Common myeloid progenitor, CD34-positive (primary cell): ENCODE measurements at regions not wholly inside any gene's neighbourhood (a gene's known extent, or its start where the extent isn't known, plus 50 kb on each side); places are given as distances from the start of the nearest gene placed in this dataset.

Experiments
- CTCF ChIA-PET: fragments of 350-600 bp; sonication (Branson Sonifier 250); formaldehyde crosslinking; loops from one replicate; lab custom pipeline; 2021; ENCODE audit warnings: antibody characterized with exemption; lab: Charles Lee
- POLR2A ChIA-PET: fragments of 350-600 bp; sonication (Branson Sonifier 250); formaldehyde crosslinking; loops from one replicate; lab custom pipeline; 2021; ENCODE audit warnings: antibody characterized with exemption; lab: Charles Lee
- DNase-seq, 3 donors: peaks; one replicate each; pipeline versions ENCODE4 v3.0.0 to v3.0.0-alpha.2; 2013
- H3K27ac ChIP-seq, 2 experiments: 1 replicate in 1 of 2; 2 replicates in 1 of 2; pipeline ENCODE4 v1.7.0; 2013; ENCODE audit warnings: inconsistent platforms in 2 of 2, low read length in 2 of 2, mild to moderate bottlenecking in 2 of 2, low read depth in 1 of 2, moderate library complexity in 1 of 2; ENCODE audit not compliant: severe bottlenecking in 2 of 2, insufficient read depth in 1 of 2, poor library complexity in 1 of 2
- H3K27me3 ChIP-seq, 5 experiments: replicated peaks in 2 of 5; 1 replicate in 3 of 5; 2 replicates in 2 of 5; pipeline versions ENCODE4 v1.6.1 to v1.7.0; 2013; ENCODE audit warnings: low read length in 4 of 5, mild to moderate bottlenecking in 2 of 5, moderate library complexity in 2 of 5, inconsistent platforms in 1 of 5; ENCODE audit not compliant: insufficient read depth in 5 of 5, control insufficient read depth in 4 of 5
- H3K36me3 ChIP-seq, 4 experiments: 1 replicate in 2 of 4; 2 replicates in 2 of 4; pipeline versions ENCODE4 v1.6.1 to v1.7.0; 2013; ENCODE audit warnings: low read length in 3 of 4, control low read depth in 1 of 4, mild to moderate bottlenecking in 1 of 4; ENCODE audit not compliant: control insufficient read depth in 4 of 4, insufficient read depth in 4 of 4
- H3K4me1 ChIP-seq, 4 experiments: 1 replicate in 3 of 4; 2 replicates in 1 of 4; pipeline versions ENCODE4 v1.6.1 to v1.7.1; 2013; ENCODE audit warnings: low read length in 3 of 4, mild to moderate bottlenecking in 3 of 4, control low read depth in 1 of 4, inconsistent platforms in 1 of 4, moderate library complexity in 1 of 4; ENCODE audit not compliant: control insufficient read depth in 4 of 4, insufficient read depth in 4 of 4; ENCODE audit errors: control extremely low read depth in 1 of 4
- H3K4me3 ChIP-seq, 7 experiments: 1 replicate in 4 of 7; 2 replicates in 3 of 7; pipeline versions ENCODE4 v1.5.1 to v1.7.0; 2013; ENCODE audit warnings: mild to moderate bottlenecking in 7 of 7, low read length in 6 of 7, moderate library complexity in 6 of 7, inconsistent platforms in 2 of 7, low read depth in 2 of 7, control low read depth in 1 of 7; ENCODE audit not compliant: insufficient read depth in 4 of 7, control insufficient read depth in 1 of 7; ENCODE audit errors: extremely low read depth in 1 of 7
- H3K9me3 ChIP-seq, 5 experiments: 1 replicate in 4 of 5; 2 replicates in 1 of 5; pipeline versions ENCODE4 v1.6.1 to v1.7.1; 2013; ENCODE audit warnings: low read length in 4 of 5, mild to moderate bottlenecking in 2 of 5, inconsistent platforms in 1 of 5, low read depth in 1 of 5, moderate library complexity in 1 of 5; ENCODE audit not compliant: control insufficient read depth in 4 of 5, insufficient read depth in 2 of 5; ENCODE audit errors: control extremely low read depth in 1 of 5
- WGBS: methylation state at CpG from one replicate; pipeline ENCODE4 v1.1.5; 2013; ENCODE audit not compliant: insufficient coverage; 5-methylcytosine and 5-hydroxymethylcytosine counted together

GRCh38 chr2:172372436-172372835 lies 55.0 kb upstream of the ITGA6 start:
- peaks cover 2 to 17% (median 9%) of the 10 kb centered on the region in 5 experiments for H3K9me3 ChIP-seq
- no peaks in the 10 kb centered on the region for H3K27me3 ChIP-seq
- no peak overlapping the region for H3K4me3 ChIP-seq
- DNase-seq, result no peak
- POLR2A ChIA-PET, result no interaction called here
- no peak overlapping the region for H3K27ac ChIP-seq
- peaks cover 0 to 2% (median 0%) of the 10 kb centered on the region in 4 experiments for H3K4me1 ChIP-seq
- CTCF ChIA-PET, result interaction anchor here (1.1 kb wide), 1 partner anchor 9 kb away, joined by 4 read pairs; no protein-coding TSS in a partner anchor
- H3K36me3 ChIP-seq, result no peaks in the 10 kb centered on the region

GRCh38 chr2:172373076-172373475 lies 54.3 kb upstream of the ITGA6 start:
- Histone ChIP-seq H3K4me1 (peaks cover 0 to 2% (median 0%) of the 10 kb centered on the region in 4 experiments), H3K9me3 (peaks cover 2 to 16% (median 9%) of the 10 kb centered on the region in 5 experiments), H3K27me3 (no peaks in the 10 kb centered on the region), H3K4me3 (no peak overlapping the region), H3K36me3 (no peaks in the 10 kb centered on the region), H3K27ac (no peak overlapping the region)
- POLR2A ChIA-PET, result no interaction called here
- 90% methylated on average over 2 of the region's 5 CpGs for WGBS
- no peak for DNase-seq
- CTCF ChIA-PET, result interaction anchor here (1.1 kb wide), 1 partner anchor 10 kb away, joined by 4 read pairs; no protein-coding TSS in a partner anchor

- no peaks in the 10 kb centered on the region for H3K27me3 ChIP-seq
- no peak overlapping the region for H3K27ac ChIP-seq
- H3K36me3 ChIP-seq, result no peaks in the 10 kb centered on the region
- WGBS, result 83% methylated on average over 1 of the region's 3 CpGs
- H3K4me3 ChIP-seq, result no peak overlapping the region
- peaks cover 0 to 2% (median 0%) of the 10 kb centered on the region in 4 experiments for H3K4me1 ChIP-seq
- ChIA-PET CTCF (interaction anchor here (1.1 to 2.9 kb wide), 2 partner anchors 12 to 22 kb away, joined by 3 to 8 read pairs; no protein-coding TSS in a partner anchor), POLR2A (no interaction called here)
- DNase-seq, result no peak
- H3K9me3 ChIP-seq, result peaks cover 2 to 10% (median 4%) of the 10 kb centered on the region in 5 experiments
Observed at GRCh38 chr2:172373766-172374165, 53.6 kb upstream of the ITGA6 start.

- WGBS, result 83% methylated on average over 5 of the region's 7 CpGs
- POLR2A ChIA-PET, result no interaction called here
Observed at GRCh38 chr2:172374318-172375240, 52.8 kb upstream of the ITGA6 start.

GRCh38 chr2:172375251-172375650 lies 52.1 kb upstream of the ITGA6 start:
- Histone ChIP-seq H3K4me3 (no peak overlapping the region), H3K27ac (no peak overlapping the region), H3K9me3 (peaks cover 0 to 10% (median 0%) of the 10 kb centered on the region in 5 experiments), H3K27me3 (no peaks in the 10 kb centered on the region), H3K4me1 (peaks cover 0 to 8% (median 3%) of the 10 kb centered on the region in 4 experiments), H3K36me3 (no peaks in the 10 kb centered on the region)
- WGBS, result 80% methylated on average over 1 of the region's 2 CpGs
- ChIA-PET CTCF (interaction anchor here (1.0 to 2.9 kb wide), 4 partner anchors 9 to 87 kb away, joined by 3 to 8 read pairs (median 3); no protein-coding TSS in a partner anchor), POLR2A (no interaction called here)
- DNase-seq, result no peak

More at GRCh38 chr2:172374318-172375240, 52.8 kb upstream of the ITGA6 start:
- H3K27ac ChIP-seq, result no peak overlapping the region
- no peak for DNase-seq
- CTCF ChIA-PET, result interaction anchor here (1.0 to 2.9 kb wide), 5 partner anchors 8 to 87 kb away, joined by 3 to 8 read pairs (median 3); no protein-coding TSS in a partner anchor
- H3K9me3 ChIP-seq, result peaks cover 0 to 14% (median 4%) of the 10 kb centered on the region in 5 experiments
- H3K4me1 ChIP-seq, result peaks cover 0 to 2% (median 0%) of the 10 kb centered on the region in 4 experiments
- H3K27me3 ChIP-seq, result no peaks in the 10 kb centered on the region
- H3K36me3 ChIP-seq, result no peaks in the 10 kb centered on the region
- H3K4me3 ChIP-seq, result no peak overlapping the region

- Histone ChIP-seq H3K4me3 (no peak overlapping the region), H3K9me3 (peaks cover 0 to 10% (median 0%) of the 10 kb centered on the region in 5 experiments), H3K27me3 (no peaks in the 10 kb centered on the region), H3K27ac (no peak overlapping the region), H3K36me3 (no peaks in the 10 kb centered on the region), H3K4me1 (peaks cover 2 to 15% (median 11%) of the 10 kb centered on the region in 4 experiments)
- ChIA-PET POLR2A (no interaction called here), CTCF (interaction anchor here (1.0 to 2.9 kb wide), 3 partner anchors 20 to 86 kb away, joined by 3 to 8 read pairs (median 5); no protein-coding TSS in a partner anchor)
- DNase-seq, result no peak
- no CpG with 5 or more reads among the region's 5 CpGs for WGBS
Observed at GRCh38 chr2:172376016-172376415, 51.4 kb upstream of the ITGA6 start.
